T-cell (primary cell): ENCODE measurements at regions not wholly inside any gene's neighbourhood (a gene's known extent, or its start where the extent isn't known, plus 50 kb on each side); places are given as distances from the start of the nearest gene placed in this dataset.

ENCODE experiments used
- ATAC-seq, 4 experiments: fragments of 200-7000 bp in 3 of 4; fragments of 150-1000 bp in 1 of 4; cut with Tn5 transposase; replicated peaks in 1 of 4; 1 replicate in 3 of 4; 2 replicates in 1 of 4; pipeline ENCODE4 v1.10.0; 2021; ENCODE audit warnings: moderate library complexity in 3 of 4, mild to moderate bottlenecking in 2 of 4, moderate number of reproducible peaks in 1 of 4
- CTCF ChIA-PET, 2 donors: fragments of 300-600 bp; sonication (Branson Sonifier 250); formaldehyde crosslinking; loops; one replicate each; lab custom pipeline; 2022; ENCODE audit warnings: antibody characterized with exemption in 2 of 2; lab: Charles Lee
- POLR2A ChIA-PET, 2 donors: fragments of 300-600 bp; sonication (Branson Sonifier 250); formaldehyde crosslinking; loops; one replicate each; lab custom pipeline; 2022; ENCODE audit warnings: antibody characterized with exemption in 2 of 2; lab: Charles Lee
- DNase-seq, 35 experiments: peaks; one replicate each; pipeline versions ENCODE4 v3.0.0 to v3.0.0-alpha.2; 2013 to 2023
- H3K27ac ChIP-seq: one replicate; pipeline ENCODE4 v1.5.1; 2013; ENCODE audit warnings: low read length
- H3K27me3 ChIP-seq, 2 experiments: replicated peaks in 1 of 2; 1 replicate in 1 of 2; 2 replicates in 1 of 2; pipeline versions ENCODE4 v1.6.1 to v1.7.0; 2013; ENCODE audit warnings: low read length in 1 of 2, mixed read lengths in 1 of 2; ENCODE audit not compliant: control insufficient read depth in 2 of 2, insufficient read depth in 2 of 2; ENCODE audit errors: extremely low read depth in 1 of 2
- H3K36me3 ChIP-seq, 2 donors: 1 replicate in 1 of 2; 2 replicates in 1 of 2; pipeline versions ENCODE4 v1.6.1 to v1.7.0; 2013; ENCODE audit warnings: low read length in 1 of 2; ENCODE audit not compliant: control insufficient read depth in 2 of 2, insufficient read depth in 1 of 2; ENCODE audit errors: extremely low read depth in 1 of 2
- H3K4me1 ChIP-seq, 2 experiments: 1 replicate in 1 of 2; 2 replicates in 1 of 2; pipeline versions ENCODE4 v1.6.1 to v1.7.0; 2013; ENCODE audit warnings: low read length in 2 of 2, mixed read lengths in 1 of 2; ENCODE audit not compliant: insufficient read depth in 2 of 2, control insufficient read depth in 1 of 2; ENCODE audit errors: extremely low read depth in 1 of 2
- H3K4me3 ChIP-seq, 2 donors: 1 replicate in 1 of 2; 2 replicates in 1 of 2; pipeline versions ENCODE4 v1.5.1 to v1.7.0; 2013; ENCODE audit warnings: mild to moderate bottlenecking in 2 of 2, low read length in 1 of 2, moderate library complexity in 1 of 2; ENCODE audit not compliant: control insufficient read depth in 1 of 2; ENCODE audit errors: extremely low read depth in 1 of 2
- H3K9me3 ChIP-seq: 2 replicates; pipeline ENCODE4 v1.7.0; 2013
- H3K27ac Mint-ChIP-seq, 2 donors: one replicate each; pipeline ENCODE4 v1.8.0; 2020 to 2021; ENCODE audit warnings: mild to moderate bottlenecking in 2 of 2, mixed read lengths in 2 of 2
- H3K27me3 Mint-ChIP-seq, 2 donors: one replicate each; pipeline ENCODE4 v1.8.0; 2021 to 2022; ENCODE audit warnings: mixed read lengths in 2 of 2
- H3K36me3 Mint-ChIP-seq: one replicate; pipeline ENCODE4 v1.8.0; 2021; ENCODE audit warnings: mixed read lengths
- H3K4me1 Mint-ChIP-seq, 3 donors: one replicate each; pipeline ENCODE4 v1.8.0; 2020 to 2022; ENCODE audit warnings: mixed read lengths in 3 of 3, mild to moderate bottlenecking in 1 of 3
- H3K4me3 Mint-ChIP-seq, 3 donors: one replicate each; pipeline ENCODE4 v1.8.0; 2020 to 2022; ENCODE audit warnings: mild to moderate bottlenecking in 3 of 3, mixed read lengths in 3 of 3, moderate library complexity in 3 of 3
- H3K9me3 Mint-ChIP-seq, 3 donors: one replicate each; pipeline ENCODE4 v1.8.0; 2020 to 2022; ENCODE audit warnings: mixed read lengths in 3 of 3
- WGBS: methylation state at CpG from one replicate; pipeline ENCODE4 v1.1.5; 2013; ENCODE audit warnings: missing lambda C conversion rate; ENCODE audit not compliant: insufficient coverage; 5-methylcytosine and 5-hydroxymethylcytosine counted together

DNA sequence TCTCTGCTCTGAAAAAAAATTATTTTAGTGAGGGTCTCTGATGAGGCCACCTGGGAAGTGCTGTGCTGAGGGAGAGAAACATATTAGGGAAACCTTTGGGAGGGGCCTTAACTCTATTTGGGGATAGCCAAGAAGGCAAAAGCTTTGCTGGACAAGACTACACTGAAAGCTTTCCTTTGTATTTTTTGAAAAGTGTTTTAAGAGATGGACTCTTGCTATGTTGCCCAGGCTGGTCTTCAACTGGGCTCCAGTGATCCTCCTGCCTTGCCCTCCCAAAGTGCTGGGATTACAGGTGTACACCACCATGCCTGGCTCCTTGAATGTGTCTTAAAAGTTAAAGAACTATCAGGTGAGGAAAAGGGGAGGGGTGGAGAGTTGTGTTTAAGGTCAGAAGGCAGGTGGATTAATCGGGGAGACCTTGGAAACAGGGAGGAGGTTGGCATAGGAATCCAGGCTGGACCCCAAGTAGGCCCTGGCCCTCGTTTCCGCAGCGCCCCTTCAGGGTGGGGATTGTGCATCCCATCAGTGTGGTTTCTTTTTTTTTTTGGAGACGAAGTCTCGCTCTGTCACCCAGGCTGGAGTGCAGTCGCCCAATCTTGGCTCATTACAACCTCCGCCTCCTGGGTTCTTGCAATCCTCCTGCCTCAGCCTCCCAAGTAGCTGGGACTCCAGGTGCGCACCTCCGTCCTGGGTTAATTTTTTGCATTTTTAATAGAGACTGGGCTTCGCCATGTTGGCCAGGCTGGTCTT, 92.1 kb downstream of the MYCN start:
- ATAC-seq, result no peak
- WGBS, result 93% methylated on average over 10 of the region's 11 CpGs

DNA sequence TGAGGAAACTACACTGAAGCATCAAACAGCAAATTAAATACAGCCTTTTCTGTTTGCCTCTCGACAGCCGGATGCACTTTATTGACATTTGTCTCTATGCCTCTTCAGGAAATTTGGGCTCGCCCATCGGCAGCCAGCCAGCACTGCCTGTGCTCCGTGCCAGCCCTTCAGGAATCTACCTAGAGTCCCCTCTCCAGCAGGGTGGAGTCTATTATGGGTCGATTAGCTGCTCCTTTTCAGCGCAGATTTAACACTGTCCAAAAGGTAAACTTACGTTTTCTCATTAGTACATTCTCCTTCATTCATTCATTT, 91.5 kb downstream of the MYCN start:
- Mint-ChIP-seq H3K27me3 (peaks cover 0 to 5% of the 10 kb centered on the region in 2 donors), H3K4me1 (no peaks in the 10 kb centered on the region), H3K36me3 (no peaks in the 10 kb centered on the region), H3K27ac (no peak overlapping the region), H3K4me3 (no peak overlapping the region), H3K9me3 (no peaks in the 10 kb centered on the region)
- H3K4me1 ChIP-seq, result no peaks in the 10 kb centered on the region
- DNase-seq (no peak), ATAC-seq (no peak)
- POLR2A ChIA-PET, result no interaction called here
- H3K27me3 ChIP-seq, result no peaks in the 10 kb centered on the region
- H3K36me3 ChIP-seq, result no peaks in the 10 kb centered on the region
- no peak overlapping the region for H3K27ac ChIP-seq
- WGBS, result 88% methylated on average over 5 of the region's 8 CpGs
- no peak overlapping the region for H3K4me3 ChIP-seq
- CTCF ChIA-PET, result no interaction called here
- no peaks in the 10 kb centered on the region for H3K9me3 ChIP-seq

More for the DNA sequence above, 92.1 kb downstream of the MYCN start:
- ChIA-PET POLR2A (no interaction called here), CTCF (no interaction called here)
- Histone ChIP-seq H3K4me3 (no peak overlapping the region), H3K27ac (no peak overlapping the region), H3K4me1 (no peaks in the 10 kb centered on the region), H3K36me3 (no peaks in the 10 kb centered on the region), H3K9me3 (no peaks in the 10 kb centered on the region), H3K27me3 (no peaks in the 10 kb centered on the region)
- no peaks in the 10 kb centered on the region for H3K36me3 Mint-ChIP-seq
- H3K9me3 Mint-ChIP-seq, result no peaks in the 10 kb centered on the region
- H3K4me3 Mint-ChIP-seq, result no peak overlapping the region
- H3K27me3 Mint-ChIP-seq, result peaks cover 0 to 5% of the 10 kb centered on the region in 2 donors
- H3K4me1 Mint-ChIP-seq, result no peaks in the 10 kb centered on the region
- H3K27ac Mint-ChIP-seq, result no peak overlapping the region
- DNase-seq, result no peak

DNA sequence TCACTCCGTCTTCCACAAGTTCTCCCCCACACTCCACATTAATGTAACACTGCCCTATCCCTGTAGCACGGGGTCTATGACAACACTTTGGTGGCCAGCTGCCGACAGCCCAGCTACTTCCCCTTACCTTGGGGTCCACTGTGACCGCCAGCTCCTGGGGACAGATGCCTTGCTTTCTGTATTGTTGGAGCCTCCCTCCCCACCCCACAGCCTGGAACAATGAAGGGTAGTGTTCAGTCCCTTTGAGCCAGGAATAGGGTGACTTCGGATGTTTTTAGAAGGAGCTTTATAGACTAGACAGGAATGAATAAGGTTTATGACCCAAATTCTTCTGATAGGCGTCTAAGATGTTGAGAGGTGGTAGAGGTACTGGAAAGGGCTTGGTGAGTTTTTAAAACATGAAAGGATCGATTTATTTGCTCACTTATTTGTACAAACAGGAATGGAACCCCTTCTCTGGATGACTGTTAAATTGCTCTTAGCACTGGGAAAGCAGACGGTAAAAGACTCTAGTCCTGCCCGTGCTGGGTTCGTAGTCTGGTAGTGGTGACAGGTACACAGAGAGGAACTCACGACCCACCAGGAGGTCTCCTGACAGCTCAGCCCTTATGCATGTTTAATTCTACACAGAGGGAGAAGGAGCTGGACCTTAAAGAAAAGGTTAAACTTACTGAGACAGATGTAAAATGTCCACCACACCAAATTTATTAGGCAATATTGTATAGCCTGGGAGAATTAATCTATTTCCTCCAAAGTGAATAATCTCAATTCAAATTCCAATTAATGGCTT, 90.9 kb downstream of the MYCN start:
- H3K27me3 Mint-ChIP-seq, result peaks cover 0 to 5% of the 10 kb centered on the region in 2 donors

DNA sequence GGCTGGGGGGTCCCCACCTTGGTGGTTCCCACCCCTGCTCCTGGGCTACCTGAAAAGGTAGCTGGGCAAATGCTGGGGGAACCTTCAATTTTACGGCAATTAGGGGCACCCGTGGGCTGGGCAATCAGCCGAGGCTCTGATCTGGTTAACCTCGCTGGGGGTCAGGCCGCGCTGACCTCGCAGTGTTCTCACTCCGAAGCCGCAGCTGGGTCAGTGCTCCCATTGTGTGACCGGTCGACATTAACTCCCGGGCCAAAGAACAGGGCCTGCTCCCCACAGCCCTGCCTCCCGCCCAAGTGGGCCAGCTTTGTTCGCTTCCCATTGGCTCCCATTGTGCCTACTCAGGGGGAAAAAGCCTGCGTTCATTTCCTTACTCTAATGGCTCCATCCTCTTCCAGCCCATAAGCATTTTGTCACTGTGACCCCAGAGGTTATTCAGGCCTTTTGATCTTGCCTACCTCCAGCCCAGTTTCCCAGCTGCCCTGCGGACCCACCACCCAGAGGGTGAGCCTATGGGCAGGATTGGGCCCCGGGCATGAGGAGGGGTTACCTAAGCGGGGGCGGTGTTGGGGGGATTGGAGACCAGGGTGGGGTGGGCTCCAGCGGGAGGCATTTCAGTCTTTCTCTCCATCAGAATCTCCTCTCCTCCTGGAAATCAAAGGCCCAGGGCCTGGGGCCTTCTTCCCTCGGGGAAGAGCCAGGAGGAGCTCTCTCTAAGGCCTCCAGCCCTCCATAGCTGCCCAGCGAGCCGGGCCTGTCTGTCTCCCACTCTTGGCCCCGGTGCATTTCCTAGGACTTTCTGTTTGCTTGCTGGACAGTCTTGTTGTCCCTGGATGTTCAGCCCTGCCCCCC, 90.1 kb downstream of the MYCN start:
- no peak overlapping the region for H3K27ac ChIP-seq
- H3K4me3 ChIP-seq, result no peak overlapping the region
- WGBS, result 92% methylated on average over 19 of the region's 24 CpGs
- DNase-seq (no peak), ATAC-seq (no peak)
- ChIA-PET POLR2A (no interaction called here), CTCF (no interaction called here)
- no peaks in the 10 kb centered on the region for H3K36me3 ChIP-seq
- H3K27me3 ChIP-seq, result no peaks in the 10 kb centered on the region
- H3K9me3 ChIP-seq, result no peaks in the 10 kb centered on the region
- Mint-ChIP-seq H3K4me3 (no peak overlapping the region), H3K36me3 (no peaks in the 10 kb centered on the region), H3K9me3 (no peaks in the 10 kb centered on the region), H3K4me1 (no peaks in the 10 kb centered on the region), H3K27ac (no peak overlapping the region), H3K27me3 (peaks cover 0 to 5% of the 10 kb centered on the region in 2 donors)
- H3K4me1 ChIP-seq, result no peaks in the 10 kb centered on the region

More for the DNA sequence above, 90.9 kb downstream of the MYCN start:
- Histone ChIP-seq H3K36me3 (no peaks in the 10 kb centered on the region), H3K27ac (no peak overlapping the region), H3K4me3 (no peak overlapping the region), H3K4me1 (no peaks in the 10 kb centered on the region), H3K9me3 (no peaks in the 10 kb centered on the region), H3K27me3 (no peaks in the 10 kb centered on the region)
- H3K4me1 Mint-ChIP-seq, result no peaks in the 10 kb centered on the region
- ATAC-seq (no peak), DNase-seq (no peak)
- no peaks in the 10 kb centered on the region for H3K9me3 Mint-ChIP-seq
- WGBS, result 63% methylated on average over 2 of the region's 11 CpGs
- ChIA-PET CTCF (no interaction called here), POLR2A (no interaction called here)
- H3K27ac Mint-ChIP-seq, result no peak overlapping the region
- H3K36me3 Mint-ChIP-seq, result no peaks in the 10 kb centered on the region
- H3K4me3 Mint-ChIP-seq, result no peak overlapping the region

DNA sequence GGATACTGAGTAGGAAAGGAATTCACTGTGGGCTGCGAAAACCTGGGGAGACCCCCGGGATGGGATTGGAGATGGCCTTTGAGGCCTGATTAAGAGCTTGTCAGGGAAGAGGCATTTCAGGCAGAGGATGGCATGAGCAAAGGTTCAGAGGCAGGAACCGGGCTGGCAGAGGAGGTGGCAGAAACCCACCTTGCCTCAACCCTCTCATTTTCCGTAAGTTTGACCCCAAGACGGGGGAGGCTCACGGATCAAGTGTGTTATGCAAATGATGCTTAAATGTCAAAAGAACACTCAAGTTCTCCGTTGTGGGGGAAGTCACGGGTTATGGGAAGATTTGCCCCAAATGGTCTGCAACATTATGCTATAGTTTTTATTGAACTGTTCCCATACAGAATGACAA, 88.3 kb downstream of the MYCN start:
- no peaks in the 10 kb centered on the region for H3K27me3 ChIP-seq
- POLR2A ChIA-PET, result no interaction called here
- H3K27ac Mint-ChIP-seq, result no peak overlapping the region
- WGBS, result 70% methylated on average over 6 of the region's 8 CpGs
- peaks cover 0 to 5% of the 10 kb centered on the region in 2 donors for H3K27me3 Mint-ChIP-seq
- H3K36me3 ChIP-seq, result no peaks in the 10 kb centered on the region
- CTCF ChIA-PET, result no interaction called here
- no peaks in the 10 kb centered on the region for H3K9me3 ChIP-seq
- H3K4me3 ChIP-seq, result no peak overlapping the region
- H3K4me1 ChIP-seq, result no peaks in the 10 kb centered on the region
- no peak for DNase-seq
- no peaks in the 10 kb centered on the region for H3K4me1 Mint-ChIP-seq
- no peak for ATAC-seq
- no peak overlapping the region for H3K4me3 Mint-ChIP-seq
- H3K27ac ChIP-seq, result no peak overlapping the region
- H3K9me3 Mint-ChIP-seq, result no peaks in the 10 kb centered on the region
- no peaks in the 10 kb centered on the region for H3K36me3 Mint-ChIP-seq

DNA sequence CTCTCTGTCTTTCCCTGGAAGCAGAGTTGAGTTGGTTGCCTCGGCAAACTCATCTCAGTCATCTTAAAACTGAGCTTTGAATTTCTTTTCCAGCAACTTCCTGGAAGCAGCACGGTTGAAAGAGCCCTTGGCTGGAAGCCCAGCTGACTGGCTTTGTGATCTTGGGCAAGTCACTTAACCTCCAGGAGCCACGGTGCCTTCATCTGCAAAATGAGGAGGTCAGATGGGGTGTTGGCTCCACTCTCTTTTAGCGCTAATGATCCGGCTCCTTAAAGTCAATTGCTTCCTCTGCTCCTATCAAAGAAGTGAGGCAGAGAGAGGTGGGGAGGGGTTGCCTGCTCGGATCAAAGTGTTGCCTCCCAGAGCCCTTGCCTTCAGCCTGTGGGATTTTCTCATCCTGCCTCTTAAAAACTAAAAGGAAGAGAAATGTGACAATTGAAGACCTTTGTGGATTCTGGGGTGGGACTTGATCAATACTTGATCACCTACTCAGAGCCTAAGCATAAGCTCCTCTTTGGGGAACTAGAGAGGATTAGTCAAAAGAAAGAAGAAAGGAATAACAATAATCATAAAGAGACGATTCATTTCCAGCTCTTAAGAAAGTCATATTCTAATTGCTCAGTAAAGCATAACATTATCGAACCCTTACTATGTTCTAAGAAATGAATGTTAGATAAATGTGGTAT, 86.6 kb downstream of the MYCN start:
- no peaks in the 10 kb centered on the region for H3K36me3 Mint-ChIP-seq
- H3K4me1 ChIP-seq, result no peaks in the 10 kb centered on the region
- no peaks in the 10 kb centered on the region for H3K4me1 Mint-ChIP-seq
- DNase-seq (no peak), ATAC-seq (no peak)
- H3K9me3 Mint-ChIP-seq, result no peaks in the 10 kb centered on the region
- H3K27me3 ChIP-seq, result no peaks in the 10 kb centered on the region
- no peak overlapping the region for H3K4me3 Mint-ChIP-seq
- no peak overlapping the region for H3K27ac Mint-ChIP-seq
- no peaks in the 10 kb centered on the region for H3K9me3 ChIP-seq
- ChIA-PET CTCF (no interaction called here), POLR2A (no interaction called here)
- no peak overlapping the region for H3K4me3 ChIP-seq
- no peaks in the 10 kb centered on the region for H3K36me3 ChIP-seq
- whole genome bisulfite sequencing, result 73% methylated on average over 3 of the region's 8 CpGs
- peaks cover 0 to 5% of the 10 kb centered on the region in 2 donors for H3K27me3 Mint-ChIP-seq
- H3K27ac ChIP-seq, result no peak overlapping the region
